Amygdala (tissue), 56 donors: ENCODE measurements at regions not wholly inside any gene's neighbourhood (a gene's known extent, or its start where the extent isn't known, plus 50 kb on each side); places are given as distances from the start of the nearest gene placed in this dataset.
A peak's percentile ranks its signal among the peaks of the same experiment; 100 is the strongest.

Experiments used
- DNase-seq, 56 donors: peaks; one replicate each; lab custom pipeline; 2025; lab: John Stamatoyannopoulos, UW

GRCh38 chr3:10695595-10696285, 120.3 kb upstream of the SLC6A11 start:
- peak in 6 of 56 donors; percentile 10 to 52 (median 34) for DNase-seq

DNA sequence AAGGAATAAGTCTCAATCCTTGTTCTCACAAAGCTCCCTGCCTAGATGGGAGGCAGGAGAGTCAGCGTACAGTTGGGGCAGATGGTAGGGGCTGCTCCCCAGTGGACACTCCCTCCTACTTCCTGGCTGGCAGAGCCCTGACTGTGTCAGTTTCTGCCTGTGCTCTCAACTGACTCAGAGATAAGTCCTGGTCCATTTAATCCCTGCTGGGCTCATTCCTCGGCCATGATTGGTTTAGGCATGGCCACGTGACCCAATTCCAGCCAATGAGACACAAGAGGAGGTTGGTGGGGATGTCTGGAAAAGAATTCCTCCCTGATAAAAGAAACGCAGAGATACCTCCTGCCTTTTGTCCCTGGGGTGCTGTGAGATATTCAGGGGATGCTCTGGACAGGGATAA, 118.1 kb upstream of the SLC6A11 start:
- no peak for DNase-seq

DNA sequence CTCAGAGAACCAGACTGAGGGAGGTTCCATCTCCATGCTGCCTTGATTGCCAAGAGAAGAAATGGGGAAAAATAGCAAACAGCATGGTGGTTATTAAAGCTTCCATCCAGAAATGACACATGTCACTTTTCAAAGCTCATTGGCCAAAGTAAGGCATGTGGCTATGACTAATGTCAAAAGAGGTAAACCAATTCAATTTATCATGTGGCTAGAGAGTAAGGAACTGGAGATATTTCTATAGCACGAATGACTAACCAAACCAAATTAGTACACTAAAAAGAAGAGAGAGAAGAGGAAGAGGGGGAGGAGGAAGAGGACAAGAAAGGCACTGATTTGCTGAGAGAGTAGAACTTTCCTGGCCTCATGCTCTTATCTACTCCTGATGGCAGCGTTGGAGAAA, 115.2 kb upstream of the SLC6A11 start:
- DNase-seq = no peak

DNA sequence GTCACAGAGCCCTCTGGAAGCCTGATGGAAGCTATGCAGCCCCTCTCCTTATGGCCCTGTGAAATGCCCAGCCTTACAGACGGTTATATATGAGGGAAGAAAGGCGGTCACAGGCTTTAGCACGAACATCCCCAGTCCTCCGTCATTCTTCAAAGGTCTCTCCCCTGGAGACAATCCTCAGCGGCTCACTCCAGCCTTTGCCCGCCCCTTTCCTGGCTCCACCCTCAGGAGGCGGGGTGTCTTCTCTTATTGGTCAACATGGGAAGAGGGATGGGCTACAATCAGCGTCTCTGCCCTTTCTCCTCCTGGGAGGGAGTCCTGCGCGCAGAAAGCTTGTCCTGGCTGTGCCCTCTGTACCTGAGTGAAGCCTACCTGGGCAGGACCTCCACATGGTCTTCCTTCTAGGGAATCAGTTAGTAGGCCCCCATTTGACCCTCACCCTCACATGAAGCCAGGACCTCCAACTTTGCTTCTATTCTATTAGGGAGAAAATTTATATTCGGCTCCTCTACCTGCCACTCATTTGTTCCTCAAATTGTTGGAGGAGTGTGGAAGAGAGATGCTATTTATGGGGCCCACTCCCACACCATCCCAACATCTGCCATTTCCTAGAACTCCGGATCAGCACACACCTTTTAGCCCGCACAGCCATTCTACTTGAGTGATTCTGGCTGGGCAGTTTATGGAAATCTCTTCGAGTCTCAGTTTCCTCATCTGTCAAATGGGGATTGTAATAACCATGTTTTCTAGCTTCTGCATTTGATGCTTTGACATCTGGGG, 112.9 kb upstream of the SLC6A11 start:
- peak in 14 of 56 donors; percentile 13 to 51 (median 21) for DNase-seq

GRCh38 chr3:10703875-10704274, 112.2 kb upstream of the SLC6A11 start:
- DNase-seq = no peak

GRCh38 chr3:10706156-10706739, 109.8 kb upstream of the SLC6A11 start:
- DNase-seq = no peak

- DNase-seq = no peak
These were observed 109.2 kb upstream of the SLC6A11 start for GRCh38 chr3:10706740-10707399.

DNA sequence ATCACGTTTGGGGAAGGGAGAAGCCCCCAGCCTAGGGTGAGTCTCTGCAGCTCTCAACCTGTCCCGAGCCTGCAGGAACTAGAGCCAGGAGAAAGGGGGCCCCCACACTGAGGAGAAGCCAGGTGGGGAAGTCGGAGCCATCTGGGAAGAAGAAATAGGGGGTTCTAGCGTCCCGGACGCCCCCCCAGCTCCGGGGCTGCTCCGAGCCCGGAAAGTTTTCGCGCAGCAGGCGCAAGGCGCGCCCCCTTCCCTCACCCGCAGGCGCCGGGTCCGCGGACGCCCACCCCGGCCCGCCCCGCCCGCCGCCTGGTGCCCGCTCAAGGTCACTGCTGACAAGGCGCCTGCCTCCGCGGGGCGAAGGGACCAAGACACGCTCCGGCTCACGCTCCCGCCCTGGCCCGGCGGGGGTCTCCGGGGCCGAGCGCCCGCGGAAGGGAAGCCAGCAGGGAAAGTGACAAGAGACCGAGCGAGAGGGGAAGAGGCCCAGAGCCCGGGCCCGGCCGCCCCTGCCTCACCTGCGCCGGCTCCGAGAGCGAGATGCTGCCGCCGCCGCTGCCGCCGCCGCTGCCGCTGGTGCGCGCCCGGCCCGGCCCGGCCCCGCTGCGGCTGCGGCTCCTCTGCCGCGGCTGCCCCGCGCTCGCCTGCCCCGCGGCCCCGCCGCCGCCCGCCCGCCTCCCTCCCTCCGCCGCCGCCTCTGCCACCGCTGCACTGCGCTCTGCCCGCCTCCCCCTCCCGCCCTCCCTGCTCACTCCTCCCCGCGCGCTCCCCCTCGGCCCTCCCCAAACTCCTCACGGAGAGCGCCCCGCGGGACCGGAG, 108.4 kb upstream of the SLC6A11 start:
- peak in 6 of 56 donors; percentile 10 to 27 (median 17) for DNase-seq

DNA sequence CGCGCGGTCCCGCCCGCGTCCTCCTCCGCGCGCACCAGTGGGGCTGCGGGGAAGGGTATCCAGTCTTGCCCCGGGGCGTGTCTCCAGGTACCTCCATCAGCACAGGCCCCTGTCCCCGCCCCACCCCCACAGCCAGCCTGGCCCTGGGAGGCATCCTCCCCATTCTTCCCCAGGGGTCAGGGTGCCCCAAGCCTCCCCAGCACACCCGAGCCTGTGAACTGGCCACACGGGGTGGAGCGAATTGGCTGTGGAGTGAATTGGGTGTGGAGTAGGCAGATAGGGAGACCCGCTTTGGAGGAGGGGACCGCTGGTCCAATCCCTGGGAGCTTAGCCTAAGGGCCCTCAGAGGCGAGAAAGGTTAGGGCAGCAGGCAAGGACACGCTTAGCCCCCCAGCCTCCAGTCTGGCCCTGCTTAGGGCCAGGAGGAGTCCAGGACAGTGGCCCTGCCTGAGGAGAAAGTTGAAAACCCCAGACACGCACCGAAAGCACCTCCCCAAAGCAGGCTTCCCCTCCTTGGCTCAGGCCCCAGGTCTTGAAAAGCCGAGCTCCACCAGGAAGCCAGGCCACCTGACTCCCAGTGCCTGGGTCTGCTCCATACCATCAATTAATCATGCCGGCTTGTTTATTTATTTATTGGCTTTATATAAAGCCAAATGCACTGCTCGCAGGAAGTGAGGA, 107.7 kb upstream of the SLC6A11 start:
- peak in 1 of 56 donors; percentile 21 for DNase-seq

GRCh38 chr3:10709110-10709781, 106.8 kb upstream of the SLC6A11 start:
- DNase-seq = no peak

DNA sequence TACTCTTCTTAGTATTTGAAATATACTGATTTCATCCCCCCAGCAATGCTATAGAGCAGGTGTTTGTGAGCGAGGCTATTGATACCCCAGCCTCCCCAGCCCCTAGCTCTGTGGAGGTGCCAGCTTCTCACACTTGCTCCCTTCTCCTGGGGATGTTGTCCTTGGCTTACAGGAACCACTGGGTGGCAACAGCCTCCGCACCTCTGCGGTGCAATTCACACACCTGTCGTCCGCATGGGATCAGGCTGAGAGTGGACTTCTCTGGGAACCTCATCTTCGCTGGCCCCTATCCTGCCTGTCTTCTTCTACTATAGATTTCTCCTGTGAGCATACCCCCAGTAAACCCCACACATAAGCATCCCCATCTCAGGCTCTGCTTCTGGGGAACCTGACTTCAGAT, 103.9 kb upstream of the SLC6A11 start:
- no peak for DNase-seq

DNA sequence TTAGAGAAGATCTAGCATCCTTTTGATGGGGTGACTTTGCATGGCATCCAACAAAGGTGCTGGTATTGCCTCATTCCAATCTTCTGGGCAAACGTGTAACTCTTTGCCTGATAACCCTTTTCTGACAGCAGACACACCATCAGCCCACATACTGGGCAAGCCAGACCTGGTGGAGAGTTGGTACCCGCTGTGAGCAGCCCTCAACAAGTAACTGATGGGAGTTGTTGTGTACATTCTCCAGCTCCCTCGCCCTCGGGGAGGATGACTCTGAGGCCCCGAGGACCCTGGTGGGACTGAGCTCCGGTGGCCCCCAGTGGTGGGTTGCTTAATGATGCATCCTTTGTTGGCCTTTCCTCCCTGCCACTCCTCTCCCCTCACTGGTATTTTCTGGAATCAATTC, 102.4 kb upstream of the SLC6A11 start:
- no peak for DNase-seq

DNA sequence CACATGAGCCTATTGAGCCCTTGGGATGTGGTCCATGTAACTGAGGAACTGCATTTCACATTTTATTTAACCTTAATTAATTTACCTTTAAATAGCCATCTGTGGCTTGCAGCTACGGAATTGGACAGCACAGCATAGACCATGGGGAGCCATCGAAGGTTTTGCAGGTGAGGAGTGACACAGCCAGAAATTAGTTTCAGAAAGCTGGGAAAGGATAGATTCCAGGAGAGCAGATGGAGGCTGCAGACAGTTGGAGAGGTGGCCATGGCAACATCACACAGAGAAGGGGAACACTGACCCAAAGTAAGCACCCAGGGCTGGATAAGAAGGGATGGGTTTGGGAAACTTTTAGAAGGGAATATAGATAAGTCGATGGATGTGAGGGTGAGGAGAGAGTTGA, 100.1 kb upstream of the SLC6A11 start:
- no peak for DNase-seq

DNA sequence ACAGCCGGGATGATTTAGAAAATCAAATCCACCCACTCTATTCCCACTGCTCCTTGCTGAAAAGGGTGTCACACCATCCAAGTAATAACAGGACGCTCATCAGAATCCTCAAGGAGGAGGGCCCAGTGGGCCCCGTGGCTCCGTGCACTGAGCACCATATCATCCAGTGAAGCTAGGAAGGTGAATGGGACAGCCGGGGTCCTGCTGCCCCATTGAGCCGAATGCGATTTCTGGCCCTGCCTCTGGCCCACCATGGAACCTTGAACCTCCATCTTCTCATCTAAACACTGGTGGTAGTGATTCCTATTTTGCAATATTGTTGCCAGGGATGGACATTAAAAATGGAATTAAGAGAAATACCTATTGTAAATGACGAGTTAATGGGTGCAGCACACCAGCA, 99.1 kb upstream of the SLC6A11 start:
- DNase-seq = no peak

GRCh38 chr3:10717756-10718155, 98.3 kb upstream of the SLC6A11 start:
- DNase-seq = no peak

GRCh38 chr3:10721101-10721500, 94.9 kb upstream of the SLC6A11 start:
- no peak for DNase-seq

GRCh38 chr3:10722911-10723310, 93.1 kb upstream of the SLC6A11 start:
- peak in 4 of 56 donors; percentile 6 to 38 (median 26) for DNase-seq

- no peak for DNase-seq
These were observed 92.0 kb upstream of the SLC6A11 start for GRCh38 chr3:10723991-10724390.

- DNase-seq = no peak
These were observed 91.0 kb upstream of the SLC6A11 start for GRCh38 chr3:10725067-10725466.
